ENCODE measurements at regions not wholly inside any gene's neighbourhood (a gene's known extent, or its start where the extent isn't known, plus 50 kb on each side); places are given as distances from the start of the nearest gene placed in this dataset.

DNA sequence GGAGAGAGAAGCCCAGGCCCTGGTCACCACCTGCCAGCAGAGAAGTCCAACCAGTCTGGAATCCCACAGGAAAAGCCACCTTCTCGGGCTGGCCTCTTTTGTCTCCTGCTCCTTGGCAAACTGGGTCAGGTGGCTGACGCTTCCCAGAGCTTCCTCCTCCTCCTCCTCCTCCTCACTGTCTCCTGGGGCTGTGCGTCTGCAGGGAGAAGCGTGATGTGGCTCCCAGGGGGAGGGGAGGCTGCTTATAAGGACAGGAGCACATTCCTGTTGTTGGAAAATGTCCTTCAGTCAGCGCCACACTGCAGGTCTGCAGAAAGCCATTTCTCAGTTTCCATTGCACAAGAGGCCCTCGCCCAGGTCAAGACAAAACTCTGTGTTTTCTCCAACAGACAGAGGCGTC, 1316.5 kb downstream of the BRD1 start (continued):
- TF ChIP-seq ZNF280D (tag by site-specific recombination; IDR thresholded peaks at IDR 0.05): no peak
- no peak for TF ChIP-seq GLI4 (tag by site-specific recombination; IDR thresholded peaks at IDR 0.05)
- no peak for TF ChIP-seq EGR2 (tag by site-specific recombination; IDR thresholded peaks at IDR 0.05; ENCODE audit: low read depth)

GRCh38 chr22:48510599-48510998, 1317.1 kb downstream of the BRD1 start:
- Histone ChIP-seq H3K27ac (ENCODE audit: extremely low read depth, low read depth, low read length) (no peak overlapping the region), H3K4me3 (ENCODE audit: low read depth, low read length) (no peak overlapping the region), H3K4me1 (ENCODE audit: control insufficient read depth, insufficient read depth, low read length) (no peaks in the 10 kb centered on the region), H3K36me3 (ENCODE audit: control insufficient read depth in 2 of 2, insufficient read depth in 1 of 2, low read length in 2 of 2) (no peaks in the 10 kb centered on the region), H3K9me3 (ENCODE audit: control insufficient read depth, insufficient read depth, low read depth, low read length) (no peaks in the 10 kb centered on the region)
- ChIA-PET CTCF (no interaction called here), POLR2A (no interaction called here)
- no peak for TF ChIP-seq ZNF548 (tag by site-specific recombination; IDR thresholded peaks at IDR 0.05)
- TF ChIP-seq SETDB1 (IDR thresholded peaks at IDR 0.05; ENCODE audit: insufficient read length, low read length): no peak
- no peak for TF ChIP-seq ZNF354C (tag by site-specific recombination; IDR thresholded peaks at IDR 0.05; ENCODE audit: borderline replicate concordance, low read depth)
- no peak for TF ChIP-seq ZNF629 (tag by site-specific recombination; IDR thresholded peaks at IDR 0.05)
- TF ChIP-seq GLIS2 (tag by site-specific recombination; IDR thresholded peaks at IDR 0.05): no peak
- no peak for TF ChIP-seq ZBTB1 (tag by site-specific recombination; IDR thresholded peaks at IDR 0.05)
- TF ChIP-seq ZNF148 (tag by site-specific recombination; IDR thresholded peaks at IDR 0.05; ENCODE audit: borderline replicate concordance): no peak
- TF ChIP-seq ZNF146 (tag by site-specific recombination; IDR thresholded peaks at IDR 0.05): no peak

- H3K9me3 ChIP-seq (ENCODE audit: control insufficient read depth, insufficient read depth, low read depth, low read length): no peaks in the 10 kb centered on the region
- TF ChIP-seq HOXD13 (CRISPR knock-in tag; IDR thresholded peaks at IDR 0.05; ENCODE audit: borderline replicate concordance) (no peak), GLIS1 (tag by site-specific recombination; IDR thresholded peaks at IDR 0.05) (peak; percentile 31; the same call in 1 of the 2 replicates), SP3 (tag by site-specific recombination; IDR thresholded peaks at IDR 0.05) (no peak), KLF10 (tag by site-specific recombination; IDR thresholded peaks at IDR 0.05) (no peak), ZBTB8A (tag by site-specific recombination; IDR thresholded peaks at IDR 0.05) (no peak), ZNF169 (tag by site-specific recombination; IDR thresholded peaks at IDR 0.05) (no peak)
- TF ChIP-seq, protein P1, sequence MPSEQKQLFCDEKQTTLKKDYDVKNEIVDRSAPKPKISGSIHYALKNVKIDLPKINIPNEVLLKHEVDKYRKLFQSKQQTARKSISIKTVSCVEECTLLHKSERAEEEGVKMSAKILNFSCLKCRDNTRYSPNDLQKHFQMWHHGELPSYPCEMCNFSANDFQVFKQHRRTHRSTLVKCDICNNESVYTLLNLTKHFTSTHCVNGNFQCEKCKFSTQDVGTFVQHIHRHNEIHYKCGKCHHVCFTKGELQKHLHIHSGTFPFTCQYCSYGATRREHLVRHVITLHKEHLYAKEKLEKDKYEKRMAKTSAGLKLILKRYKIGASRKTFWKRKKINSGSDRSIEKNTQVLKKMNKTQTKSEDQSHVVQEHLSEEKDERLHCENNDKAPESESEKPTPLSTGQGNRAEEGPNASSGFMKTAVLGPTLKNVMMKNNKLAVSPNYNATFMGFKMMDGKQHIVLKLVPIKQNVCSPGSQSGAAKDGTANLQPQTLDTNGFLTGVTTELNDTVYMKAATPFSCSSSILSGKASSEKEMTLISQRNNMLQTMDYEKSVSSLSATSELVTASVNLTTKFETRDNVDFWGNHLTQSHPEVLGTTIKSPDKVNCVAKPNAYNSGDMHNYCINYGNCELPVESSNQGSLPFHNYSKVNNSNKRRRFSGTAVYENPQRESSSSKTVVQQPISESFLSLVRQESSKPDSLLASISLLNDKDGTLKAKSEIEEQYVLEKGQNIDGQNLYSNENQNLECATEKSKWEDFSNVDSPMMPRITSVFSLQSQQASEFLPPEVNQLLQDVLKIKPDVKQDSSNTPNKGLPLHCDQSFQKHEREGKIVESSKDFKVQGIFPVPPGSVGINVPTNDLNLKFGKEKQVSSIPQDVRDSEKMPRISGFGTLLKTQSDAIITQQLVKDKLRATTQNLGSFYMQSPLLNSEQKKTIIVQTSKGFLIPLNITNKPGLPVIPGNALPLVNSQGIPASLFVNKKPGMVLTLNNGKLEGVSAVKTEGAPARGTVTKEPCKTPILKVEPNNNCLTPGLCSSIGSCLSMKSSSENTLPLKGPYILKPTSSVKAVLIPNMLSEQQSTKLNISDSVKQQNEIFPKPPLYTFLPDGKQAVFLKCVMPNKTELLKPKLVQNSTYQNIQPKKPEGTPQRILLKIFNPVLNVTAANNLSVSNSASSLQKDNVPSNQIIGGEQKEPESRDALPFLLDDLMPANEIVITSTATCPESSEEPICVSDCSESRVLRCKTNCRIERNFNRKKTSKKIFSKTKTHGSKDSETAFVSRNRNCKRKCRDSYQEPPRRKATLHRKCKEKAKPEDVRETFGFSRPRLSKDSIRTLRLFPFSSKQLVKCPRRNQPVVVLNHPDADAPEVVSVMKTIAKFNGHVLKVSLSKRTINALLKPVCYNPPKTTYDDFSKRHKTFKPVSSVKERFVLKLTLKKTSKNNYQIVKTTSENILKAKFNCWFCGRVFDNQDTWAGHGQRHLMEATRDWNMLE (tag by site-specific recombination; conservative IDR thresholded peaks at IDR 0.05; ENCODE audit: low read depth): no peak
- no peak overlapping the region for H3K27ac ChIP-seq (ENCODE audit: extremely low read depth, low read depth, low read length)
- ChIA-PET POLR2A (no interaction called here), CTCF (no interaction called here)
- H3K36me3 ChIP-seq (ENCODE audit: control insufficient read depth in 2 of 2, insufficient read depth in 1 of 2, low read length in 2 of 2): no peaks in the 10 kb centered on the region
- H3K4me3 ChIP-seq (ENCODE audit: low read depth, low read length): no peak overlapping the region
- H3K4me1 ChIP-seq (ENCODE audit: control insufficient read depth, insufficient read depth, low read length): no peaks in the 10 kb centered on the region
These were observed 1319.9 kb downstream of the BRD1 start for GRCh38 chr22:48507595-48508350.
